ENCODE measurements at regions not wholly inside any gene's neighbourhood (a gene's known extent, or its start where the extent isn't known, plus 50 kb on each side); places are given as distances from the start of the nearest gene placed in this dataset.
"Not testable (repeated sequence)": the region's sequence is repeated elsewhere in the genome, so short reads cannot be mapped to it uniquely, and the experiment has no call there.

DNA sequence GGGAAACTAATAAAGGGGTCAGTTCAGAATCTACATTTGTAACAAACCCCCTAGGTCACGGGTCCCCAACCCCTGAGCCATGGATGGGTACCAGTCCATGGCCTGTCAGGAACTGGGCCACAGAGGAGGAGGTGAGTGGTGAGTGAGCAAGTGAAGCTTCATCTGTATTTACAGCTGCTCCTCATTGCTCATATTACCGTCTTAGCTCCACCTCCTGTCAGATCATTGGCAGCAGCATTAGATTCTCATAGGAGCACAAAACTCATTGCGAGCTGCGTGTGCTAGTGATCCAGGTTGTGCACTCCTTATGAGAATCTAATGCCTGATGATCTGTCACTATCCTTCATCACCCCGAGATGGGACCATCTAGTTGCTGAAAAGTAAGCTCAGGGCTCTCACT is 88.4 kb upstream of the MPP7 start:
- no peak for DNase-seq (ENCODE audit: low read depth in 2 of 2)

DNA sequence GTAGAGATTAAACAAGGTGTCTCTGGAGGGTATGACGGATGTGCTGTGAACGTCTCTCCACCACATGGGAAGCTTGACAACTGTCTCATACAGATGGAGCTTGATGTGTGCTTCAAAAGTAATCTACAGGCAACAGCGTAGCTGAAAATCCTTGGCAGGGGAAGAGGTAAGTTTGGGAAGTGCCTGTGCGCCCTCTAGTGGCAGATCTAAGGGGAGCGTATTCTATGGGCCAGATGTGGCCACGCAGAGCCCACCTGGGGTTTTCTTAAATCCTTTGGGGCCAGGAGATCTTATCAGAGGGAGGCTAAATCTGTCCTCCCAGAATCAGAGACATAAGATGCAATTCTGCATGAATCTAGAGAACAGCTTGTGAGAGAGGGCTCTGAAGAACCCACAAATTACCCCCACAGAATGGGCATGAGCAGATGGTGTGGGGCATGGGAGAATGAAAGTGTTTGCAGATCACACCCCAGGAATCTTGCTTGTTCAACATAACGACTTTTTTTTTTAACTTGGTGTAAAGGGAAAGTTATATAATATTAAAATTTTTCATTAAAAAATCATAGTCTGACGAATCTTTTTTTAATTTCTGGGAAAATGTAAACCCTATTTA is 91.2 kb upstream of the MPP7 start:
- DNase-seq (ENCODE audit: low read depth in 2 of 2) = peak in 1 of 2 experiments; percentile 12

DNA sequence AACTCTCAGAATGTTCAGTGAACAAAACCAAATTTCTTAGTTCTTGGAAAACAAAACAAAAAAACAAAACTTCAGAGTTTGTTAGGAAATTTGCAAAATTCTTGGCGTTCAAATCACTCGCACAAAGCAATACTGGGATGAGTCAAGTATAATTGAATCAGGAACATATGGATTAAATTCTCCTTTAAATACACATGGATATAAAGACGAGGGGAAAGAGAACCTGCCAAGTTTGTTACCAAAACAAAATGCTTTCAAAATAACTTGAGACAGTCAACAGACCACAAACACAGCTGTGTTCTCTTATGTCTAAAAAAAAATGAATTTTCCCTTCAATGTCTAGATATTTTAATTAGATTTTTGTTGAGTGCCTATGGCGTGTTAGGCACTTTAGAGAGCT is 93.5 kb upstream of the MPP7 start:
- DNase-seq (ENCODE audit: low read depth in 2 of 2) = peak; percentile 36 to 38

DNA sequence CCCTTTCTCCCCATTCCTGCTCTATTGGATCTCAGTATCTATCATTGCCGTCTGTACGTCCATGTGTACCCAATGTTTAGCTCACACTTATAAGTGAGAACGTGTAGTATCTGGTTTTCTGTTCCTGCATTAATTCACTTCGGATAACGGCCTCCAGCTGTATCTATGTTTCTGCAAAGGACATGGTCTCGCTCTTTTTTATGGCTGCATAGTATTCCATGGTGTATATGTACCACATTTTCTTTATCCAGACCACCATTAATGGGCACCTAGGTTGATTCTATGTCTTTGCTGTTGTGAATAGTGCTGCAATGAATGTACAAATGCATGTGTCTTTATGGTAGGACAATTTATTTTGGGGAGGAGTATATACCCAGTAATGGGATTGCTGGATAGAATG is 94.4 kb upstream of the MPP7 start:
- no peak for DNase-seq (ENCODE audit: low read depth in 2 of 2)

DNA sequence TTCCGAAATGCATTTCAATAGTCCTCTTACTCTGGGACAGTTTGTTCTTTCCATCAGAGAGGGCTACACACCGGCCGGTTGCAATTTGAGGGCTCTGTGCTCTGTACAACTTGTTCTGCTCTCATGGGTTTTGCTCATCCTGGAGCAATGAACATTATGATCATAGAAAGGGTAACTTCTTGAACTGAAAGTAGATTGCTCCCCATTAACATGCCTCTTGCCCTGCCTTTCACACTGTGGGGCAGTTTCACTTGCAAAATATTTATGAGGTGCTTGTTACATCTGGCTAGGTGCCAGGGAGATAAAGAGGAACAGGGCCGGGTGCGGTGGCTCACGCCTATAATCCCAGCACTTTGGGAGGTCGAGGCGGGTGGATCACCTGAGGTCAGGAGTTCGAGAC is 97.3 kb upstream of the MPP7 start:
- no peak for DNase-seq (ENCODE audit: low read depth in 2 of 2)

DNA sequence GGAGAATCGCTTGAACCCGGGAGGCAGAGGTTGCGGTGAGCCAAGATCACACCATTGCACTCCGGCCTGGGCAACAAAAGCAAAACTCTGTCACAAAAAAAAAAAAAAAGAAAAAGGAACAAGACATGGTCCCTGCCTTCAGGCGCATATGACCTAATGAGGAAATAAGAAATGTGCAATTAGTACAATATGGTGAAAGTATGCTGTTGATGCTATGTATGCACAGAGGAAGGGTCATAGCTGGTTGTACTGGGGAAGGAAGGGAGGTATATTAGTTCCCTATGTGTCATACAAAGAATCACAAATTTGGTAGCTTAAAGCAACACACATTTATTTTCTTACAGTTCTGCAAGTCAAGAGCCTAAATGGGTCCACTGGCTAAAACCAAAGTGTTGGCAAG is 97.8 kb upstream of the MPP7 start:
- DNase-seq (ENCODE audit: low read depth in 2 of 2) = no peak

DNA sequence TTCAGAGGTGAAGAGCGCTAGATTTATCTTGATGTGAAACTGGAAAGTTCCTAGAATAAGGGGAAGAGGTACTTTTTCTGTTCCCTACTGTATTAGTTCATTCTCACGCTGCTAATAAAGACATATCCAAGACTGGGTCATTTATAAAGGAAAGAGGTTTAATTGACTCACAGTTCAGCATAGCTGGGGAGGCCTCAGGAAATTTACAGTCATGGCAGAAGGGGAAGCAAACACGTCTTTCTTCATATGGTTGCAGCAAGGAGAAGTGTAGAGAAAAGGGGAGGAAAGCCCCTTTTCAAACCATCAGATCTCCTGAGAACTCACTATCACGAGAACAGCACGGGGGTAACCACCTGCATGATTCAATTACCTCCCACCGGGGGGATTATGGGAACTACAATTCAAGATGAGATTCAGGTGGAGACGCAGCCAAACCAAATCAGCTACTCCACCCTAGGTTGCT is 99.8 kb upstream of the MPP7 start:
- DNase-seq (ENCODE audit: low read depth in 2 of 2) = not testable (repeated sequence)

DNA sequence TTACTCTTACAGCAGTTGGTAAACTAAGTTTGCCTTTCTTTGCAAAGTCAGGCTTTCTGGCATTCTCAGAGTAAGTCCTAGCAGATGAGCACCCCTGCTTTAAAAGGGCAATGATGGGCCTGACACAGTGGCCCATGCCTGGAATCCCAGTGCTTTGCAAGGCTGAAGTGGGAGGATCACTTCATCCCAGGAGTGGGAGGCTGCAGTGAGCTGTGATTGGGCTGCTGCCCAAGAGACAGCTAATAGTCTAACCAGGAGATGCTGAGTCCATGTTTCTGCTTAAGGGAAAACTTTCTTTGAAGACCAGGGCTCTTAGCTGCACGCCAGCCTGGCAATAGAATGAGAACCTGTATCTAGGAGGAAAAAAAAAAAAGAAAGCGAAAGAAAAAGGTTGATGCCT is 100.2 kb upstream of the MPP7 start:
- DNase-seq (ENCODE audit: low read depth in 2 of 2) = no peak

DNA sequence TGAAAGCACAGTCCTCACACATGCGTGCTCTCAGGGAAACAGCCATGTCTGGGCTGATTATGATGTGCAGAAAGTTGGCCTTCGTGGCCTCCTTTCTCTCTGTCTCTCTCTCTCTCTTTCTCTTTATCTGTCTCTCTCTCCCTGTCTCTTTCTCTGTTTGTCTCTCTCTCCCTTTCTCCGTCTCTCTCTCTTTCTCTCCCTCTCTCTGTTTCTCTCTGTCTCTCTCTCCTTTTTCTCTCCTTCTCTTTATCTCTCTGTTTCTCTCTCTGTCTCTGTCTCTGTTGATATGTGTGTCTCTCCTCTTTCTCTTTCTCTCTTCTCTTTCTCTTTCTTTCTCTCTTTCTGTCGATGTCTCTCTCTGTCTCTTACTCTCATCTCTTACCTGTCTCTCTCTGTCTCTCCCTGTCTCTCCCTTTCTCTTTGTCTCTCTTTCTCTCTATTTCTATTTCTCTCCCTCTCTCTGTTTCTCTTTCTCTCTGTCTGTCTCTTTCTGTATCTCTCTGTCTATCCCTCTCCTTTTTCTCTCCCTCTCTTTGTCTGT is 105.4 kb upstream of the MPP7 start:
- DNase-seq (ENCODE audit: low read depth in 2 of 2) = no peak

DNA sequence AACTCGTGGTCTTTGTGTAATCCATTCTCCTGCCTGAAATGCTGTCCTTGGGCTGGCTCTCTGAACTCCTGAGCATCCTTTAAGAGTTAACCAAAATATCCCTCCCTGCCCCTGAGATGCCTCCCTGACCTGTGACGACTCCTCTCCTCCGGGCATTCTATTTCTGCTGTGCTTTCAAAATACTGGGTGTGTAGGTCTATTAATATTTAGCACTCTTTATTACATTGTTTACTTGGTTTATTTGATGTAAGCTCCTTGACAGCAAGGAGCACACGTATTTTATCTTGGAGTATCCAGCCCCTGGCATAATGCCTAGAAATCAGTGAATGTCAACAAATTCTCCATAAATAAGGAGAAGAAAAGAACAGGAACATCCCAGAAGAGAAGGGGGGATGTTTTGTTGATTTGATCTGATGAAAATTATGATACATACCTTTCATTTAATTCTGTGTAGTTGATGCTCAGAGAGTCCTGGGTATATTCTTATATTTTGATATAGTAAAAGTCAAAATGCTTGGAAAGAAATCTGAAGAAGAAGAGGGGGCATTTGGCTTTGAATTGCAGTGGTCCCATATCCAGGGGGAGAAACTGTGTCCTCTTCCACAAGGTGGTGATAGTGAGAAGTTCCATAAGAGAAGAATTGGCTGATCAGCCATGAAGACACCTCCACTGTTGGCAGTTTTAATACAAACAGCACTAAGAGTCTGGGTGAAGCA is 107.7 kb upstream of the MPP7 start:
- no peak for DNase-seq (ENCODE audit: low read depth in 2 of 2)

DNA sequence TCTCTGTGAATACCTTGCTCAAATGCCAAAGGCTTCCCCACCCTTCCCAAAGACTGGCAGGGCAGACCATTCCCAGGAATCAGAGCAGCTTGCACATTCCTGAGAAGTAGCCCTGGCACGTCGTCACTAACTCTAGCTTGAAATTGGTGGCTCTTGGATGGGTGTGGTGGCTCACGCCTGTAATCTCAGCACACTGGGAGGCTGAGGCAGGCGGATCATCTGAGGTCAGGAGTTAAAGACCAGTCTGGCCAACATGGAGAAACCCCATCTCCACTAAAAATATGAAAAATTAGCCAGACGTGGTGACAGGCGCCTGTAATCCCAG is 108.2 kb upstream of the MPP7 start:
- no peak for DNase-seq (ENCODE audit: low read depth in 2 of 2)

DNA sequence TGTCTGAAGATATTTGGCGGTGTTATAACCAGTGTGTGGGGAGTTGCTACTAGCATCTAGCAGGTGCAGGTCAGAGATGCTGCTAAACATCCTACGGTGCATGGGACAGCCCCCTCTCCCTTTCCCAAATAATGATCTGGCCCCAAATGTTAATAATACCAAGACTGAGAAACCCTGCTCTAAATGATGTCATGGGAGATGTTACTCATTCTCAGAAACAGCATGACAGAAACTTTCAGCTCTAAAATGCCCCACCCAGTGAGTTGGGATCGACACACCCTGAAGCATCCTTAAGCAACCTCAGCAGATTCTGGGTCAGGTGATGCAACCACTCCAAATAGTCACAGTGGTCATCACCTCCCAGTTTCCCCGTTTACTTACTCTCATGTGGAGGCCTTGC is 108.8 kb upstream of the MPP7 start:
- no peak for DNase-seq (ENCODE audit: low read depth in 2 of 2)

DNA sequence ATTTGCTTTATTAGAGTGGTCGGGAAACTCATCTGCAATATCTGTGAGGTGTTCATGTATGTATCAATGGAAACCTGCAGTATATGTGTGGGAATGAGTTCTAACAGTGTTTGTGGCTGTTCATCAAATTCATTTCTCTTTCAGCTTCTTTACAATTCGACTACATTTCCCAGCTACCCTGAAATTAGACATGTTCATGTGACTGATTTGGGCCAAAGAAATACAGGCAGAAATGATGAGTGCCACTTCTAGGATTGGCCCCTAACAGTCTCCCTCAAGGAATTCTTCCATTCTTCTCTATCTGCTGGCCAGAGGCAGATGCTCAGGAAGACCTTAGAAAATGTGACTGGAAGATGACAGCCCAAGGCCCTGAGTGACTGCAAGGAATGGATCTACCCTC is 114.8 kb upstream of the WAC start:
- no peak for DNase-seq (ENCODE audit: low read depth in 2 of 2)

DNA sequence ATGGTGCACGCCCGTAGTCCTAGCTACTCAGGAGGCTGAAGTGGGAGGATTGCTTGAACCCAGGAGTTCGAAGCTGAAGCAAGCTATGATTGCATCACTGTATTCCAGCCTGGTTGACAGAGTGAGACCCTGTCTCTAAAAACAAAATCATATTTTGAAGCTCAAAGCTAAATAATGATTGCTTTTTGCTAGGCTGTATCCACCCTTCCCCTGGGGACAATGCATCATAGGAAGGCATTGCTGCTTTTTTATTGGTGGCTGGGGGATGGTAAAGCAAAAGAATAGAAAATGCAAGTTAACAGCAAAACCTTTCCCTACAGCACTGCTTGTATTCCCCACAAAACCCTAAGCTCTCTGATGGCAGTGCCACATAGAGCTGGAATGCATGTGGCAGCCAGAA is 107.5 kb upstream of the WAC start:
- DNase-seq (ENCODE audit: low read depth in 2 of 2) = no peak

DNA sequence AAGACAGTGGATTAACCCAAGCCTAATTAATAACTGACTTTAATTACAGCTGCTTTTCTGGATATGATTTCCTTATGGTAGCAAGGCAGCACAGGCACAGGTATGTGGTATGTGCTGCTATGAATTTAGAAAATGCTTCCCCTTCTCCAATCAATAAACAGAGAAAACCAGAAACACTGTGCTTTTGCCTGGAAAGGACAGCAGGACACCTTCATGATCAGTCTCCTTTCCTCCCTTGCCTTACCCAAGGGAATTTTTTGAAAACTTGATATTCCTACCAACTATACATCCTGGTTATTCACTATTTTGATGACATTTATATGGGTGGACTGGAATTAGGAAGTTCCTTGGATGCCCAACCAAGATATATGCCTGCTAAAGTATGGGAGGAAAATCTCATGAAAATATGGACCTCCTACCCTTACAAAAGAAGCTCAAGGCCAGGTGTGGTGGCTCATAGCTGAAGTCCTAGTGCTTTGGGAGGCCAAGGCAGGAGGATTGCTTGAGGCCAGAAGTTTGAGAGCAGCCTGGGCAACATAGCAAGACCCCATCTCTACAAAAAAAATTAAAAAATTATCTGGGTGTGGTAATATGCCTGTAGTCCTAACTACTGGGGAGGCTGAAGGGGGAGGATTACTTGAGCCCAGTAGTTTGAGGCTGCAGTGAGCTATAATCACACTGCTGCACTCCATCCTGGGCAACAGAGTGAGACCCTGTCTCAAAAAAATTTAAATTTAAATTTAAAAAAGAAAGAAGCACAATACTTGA is 106.3 kb upstream of the WAC start:
- no peak for DNase-seq (ENCODE audit: low read depth in 2 of 2)

DNA sequence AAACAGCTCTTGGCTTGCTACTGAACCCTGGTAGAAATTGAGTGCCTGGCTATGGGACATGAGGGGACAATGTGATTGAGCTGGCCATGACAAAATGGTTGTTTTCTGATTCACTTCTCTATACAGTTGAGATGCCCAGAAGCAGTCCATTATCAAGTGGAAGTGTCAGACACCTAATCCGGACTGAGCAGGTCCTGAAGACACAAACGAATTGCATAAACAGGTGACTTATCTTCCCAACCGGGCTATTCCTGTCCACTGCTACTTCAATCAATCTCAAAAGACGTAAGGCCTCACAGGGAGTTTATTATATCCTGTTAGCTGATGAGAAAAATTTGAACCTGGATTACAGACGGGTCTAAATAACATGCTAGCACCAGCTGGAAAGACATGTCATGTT is 105.5 kb upstream of the WAC start:
- DNase-seq (ENCODE audit: low read depth in 2 of 2) = no peak

DNA sequence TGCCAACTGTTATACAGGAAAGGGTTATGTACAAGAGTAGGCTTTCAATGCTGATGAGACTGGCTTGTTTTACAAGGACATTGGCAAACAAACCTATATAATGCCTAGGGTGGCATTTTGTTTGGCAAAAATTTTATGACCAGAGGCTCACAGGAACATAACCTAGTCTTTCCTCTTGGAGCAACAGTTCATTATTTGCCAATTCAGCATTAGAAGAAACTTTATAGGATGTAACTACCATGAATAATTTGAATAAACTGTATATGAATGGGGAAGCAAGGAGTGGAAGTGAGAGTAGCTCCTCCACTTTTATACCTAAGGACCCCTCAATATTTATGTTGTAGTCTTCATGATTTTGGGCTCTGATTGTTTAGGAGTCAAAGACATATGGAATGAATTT is 103.9 kb upstream of the WAC start:
- DNase-seq (ENCODE audit: low read depth in 2 of 2) = no peak

DNA sequence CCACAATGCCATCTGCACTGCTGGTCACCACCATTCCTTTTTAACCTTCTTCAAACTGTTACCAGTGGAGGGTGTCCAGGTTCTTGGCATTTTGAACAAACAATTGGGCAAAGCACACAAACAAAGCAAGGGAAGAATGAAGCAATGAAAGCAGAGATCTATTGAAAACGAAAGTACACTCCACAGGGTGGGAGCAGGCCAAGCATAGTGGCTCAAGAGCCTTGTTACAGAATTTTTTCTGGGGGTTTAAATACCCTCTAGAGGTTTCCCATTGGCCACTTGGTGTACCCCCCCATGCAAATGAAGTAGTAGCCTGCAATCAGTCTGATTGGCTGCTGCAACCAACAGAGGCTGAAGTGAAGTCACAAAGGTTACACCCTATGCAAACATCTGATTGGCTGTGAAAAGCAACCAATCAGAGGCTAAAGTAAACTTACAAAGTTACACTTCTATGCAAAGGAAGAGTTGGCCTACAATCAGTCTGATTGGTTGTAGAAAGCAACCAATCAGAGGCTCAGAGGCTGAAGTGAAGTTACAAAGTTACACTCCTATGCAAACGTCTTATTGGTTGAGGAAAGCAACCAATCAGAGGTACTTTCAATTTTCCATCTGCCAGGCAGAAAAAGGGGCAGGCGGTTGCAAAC is 103.2 kb upstream of the WAC start:
- DNase-seq (ENCODE audit: low read depth in 2 of 2) = no peak

DNA sequence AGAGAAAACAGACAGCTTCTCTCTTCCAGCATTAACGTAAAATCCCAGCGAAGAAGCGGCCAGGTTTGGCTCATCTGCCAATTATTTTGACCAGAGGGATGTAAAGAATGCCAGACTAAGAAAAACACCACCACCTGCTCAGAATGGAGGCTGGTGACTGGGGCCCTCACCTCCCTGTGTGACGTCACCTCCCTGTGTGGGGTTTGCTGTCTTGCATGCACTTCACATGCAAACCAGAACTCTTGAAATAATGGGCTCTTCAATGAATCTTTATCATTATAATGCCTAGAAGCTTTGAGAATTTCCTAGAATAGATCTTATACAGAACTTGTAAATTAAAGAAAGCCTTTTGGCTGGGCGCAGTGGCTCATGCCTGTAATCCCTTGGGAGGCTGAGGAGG is 101.8 kb upstream of the WAC start:
- DNase-seq (ENCODE audit: low read depth in 2 of 2) = no peak

DNA sequence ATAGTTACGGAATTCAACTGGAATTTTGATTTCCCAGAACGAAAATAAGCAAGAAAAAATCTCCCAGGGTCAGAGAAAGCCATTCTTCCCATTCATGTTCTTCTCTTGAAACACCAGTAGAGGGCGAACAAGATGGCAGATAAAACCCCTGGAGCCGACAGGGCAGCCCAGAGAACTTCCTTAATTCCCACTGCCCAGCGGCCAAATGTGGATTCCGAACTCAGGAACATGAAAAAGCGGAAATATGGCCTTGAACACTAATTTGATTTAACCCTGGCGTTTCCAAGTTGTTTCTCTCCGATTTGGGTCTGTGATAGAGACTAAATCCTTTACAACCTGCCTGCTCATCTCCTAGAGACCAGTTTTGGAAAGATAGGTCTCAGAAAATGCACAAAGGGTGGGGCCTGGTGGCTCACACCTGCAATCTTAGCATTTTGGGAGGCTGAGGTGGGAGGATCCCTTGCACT is 100.7 kb upstream of the WAC start:
- DNase-seq (ENCODE audit: low read depth in 2 of 2) = peak; percentile 32 to 35

DNA sequence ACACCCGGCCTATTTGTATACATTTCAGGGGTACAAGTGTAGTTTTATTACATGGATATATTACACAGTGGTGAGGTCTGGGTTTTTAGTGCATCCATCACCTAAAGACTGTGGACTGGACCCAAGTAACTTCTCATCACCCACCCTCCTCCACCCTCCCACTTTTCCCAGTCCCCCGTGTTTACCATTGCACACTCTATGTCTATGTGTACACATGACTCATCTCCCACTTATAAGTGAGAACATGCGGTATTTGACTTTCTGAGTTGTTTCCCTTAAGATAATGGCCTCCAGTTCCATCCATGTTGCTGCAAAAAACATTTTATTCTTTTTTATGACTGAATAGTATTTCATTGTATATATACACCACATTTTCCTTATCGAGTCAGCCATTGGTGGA is 98.9 kb upstream of the WAC start:
- no peak for DNase-seq (ENCODE audit: low read depth in 2 of 2)

DNA sequence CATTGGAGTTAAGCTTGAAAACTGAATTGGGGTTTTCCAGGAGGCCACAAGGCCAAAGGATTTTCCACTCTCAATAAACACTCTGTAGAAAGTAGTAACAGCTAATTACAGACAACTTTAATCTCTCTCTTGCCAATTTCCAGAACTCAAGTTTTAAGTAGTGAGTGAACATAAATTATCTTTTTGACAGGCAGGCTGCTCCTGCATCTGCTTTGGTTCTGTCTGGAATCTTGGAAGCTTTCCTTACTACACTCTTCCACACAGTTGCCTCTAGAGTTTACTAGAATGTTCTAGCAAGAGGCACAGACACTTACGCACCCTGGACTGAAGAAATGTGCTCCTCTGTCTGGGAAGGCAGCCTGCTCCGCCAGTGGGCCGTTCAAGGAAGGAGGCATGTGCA is 90.5 kb upstream of the WAC start:
- no peak for DNase-seq (ENCODE audit: low read depth in 2 of 2)

Data from fibroblast of skin of left biceps (primary cell).